ENCODE measurements at regions not wholly inside any gene's neighbourhood (a gene's known extent, or its start where the extent isn't known, plus 50 kb on each side); places are given as distances from the start of the nearest gene placed in this dataset.

- no peak overlapping the region for H3K4me3 ChIP-seq (ENCODE audit: control extremely low read depth in 1 of 5, extremely low read depth in 1 of 5, insufficient read depth in 1 of 5, low read depth in 2 of 5, low read length in 4 of 5)
- no peak overlapping the region for H3K4me2 ChIP-seq (replicated peaks; ENCODE audit: low read depth, low read length, poor library complexity, severe bottlenecking)
- Mint-ChIP-seq H3K4me1 (no peaks in the 10 kb centered on the region), H3K27me3 (peaks cover 5% of the 10 kb centered on the region), H3K27ac (no peak overlapping the region), H3K4me3 (no peak overlapping the region), H3K9me3 (ENCODE audit: insufficient read depth) (no peaks in the 10 kb centered on the region)
- H3K4me1 ChIP-seq (ENCODE audit: control insufficient read depth in 2 of 2, insufficient read depth in 2 of 2, low read length in 2 of 2): no peaks in the 10 kb centered on the region
- no peaks in the 10 kb centered on the region for H3K36me3 ChIP-seq (replicated peaks in 1 of 2; ENCODE audit: control extremely low read depth in 1 of 2, control insufficient read depth in 1 of 2, extremely low read depth in 1 of 2, insufficient read depth in 2 of 2, low read length in 1 of 2)
- H3K9ac ChIP-seq (ENCODE audit: low read length): no peak overlapping the region
- no peak for DNase-seq
- TF ChIP-seq CTCF (IDR thresholded peaks at IDR 0.05): no peak
- TF ChIP-seq EZH2 (IDR thresholded peaks at IDR 0.05; ENCODE audit: borderline replicate concordance, insufficient read depth, low read depth, low read length, poor library complexity, severe bottlenecking): no peak
- no peak overlapping the region for H3K27ac ChIP-seq (ENCODE audit: low read length in 2 of 2)
- no peak for ATAC-seq (ENCODE audit: low read depth)
- H4K20me1 ChIP-seq (ENCODE audit: control insufficient read depth, insufficient read depth, low read length, poor library complexity, severe bottlenecking): no peaks in the 10 kb centered on the region
- H3K27me3 ChIP-seq (replicated peaks in 1 of 4; ENCODE audit: control extremely low read depth in 1 of 4, control insufficient read depth in 3 of 4, insufficient read depth in 4 of 4, low read length in 3 of 4): peaks cover 0 to 2% (median 0%) of the 10 kb centered on the region in 4 experiments
- POLR2A ChIA-PET: no interaction called here
- intact Hi-C loops (cut with micrococcal nuclease): no loop called here
- no peaks in the 10 kb centered on the region for H3K9me3 ChIP-seq (ENCODE audit: control extremely low read depth in 1 of 3, control insufficient read depth in 2 of 3, insufficient read depth in 1 of 3, low read length in 2 of 3)
- WGBS (ENCODE audit: insufficient coverage): no CpG with 5 or more reads among the region's 1 CpG
- CTCF ChIA-PET: no interaction called here
- H3K79me2 ChIP-seq (ENCODE audit: control insufficient read depth, insufficient read depth, low read length): no peaks in the 10 kb centered on the region
- no peak overlapping the region for H2AFZ ChIP-seq (ENCODE audit: insufficient read depth, low read depth, low read length, poor library complexity, severe bottlenecking)
Measured at GRCh38 chr11:94700622-94701021, 67.5 kb upstream of the AMOTL1 start.

GRCh38 chr11:94702481-94702880 lies 65.7 kb upstream of the AMOTL1 start:
- CTCF ChIA-PET: no interaction called here
- Histone ChIP-seq H3K4me2 (replicated peaks; ENCODE audit: low read depth, low read length, poor library complexity, severe bottlenecking) (no peak overlapping the region), H3K36me3 (replicated peaks in 1 of 2; ENCODE audit: control extremely low read depth in 1 of 2, control insufficient read depth in 1 of 2, extremely low read depth in 1 of 2, insufficient read depth in 2 of 2, low read length in 1 of 2) (no peaks in the 10 kb centered on the region), H3K9me3 (ENCODE audit: control extremely low read depth in 1 of 3, control insufficient read depth in 2 of 3, insufficient read depth in 1 of 3, low read length in 2 of 3) (no peaks in the 10 kb centered on the region), H3K4me3 (ENCODE audit: control extremely low read depth in 1 of 5, extremely low read depth in 1 of 5, insufficient read depth in 1 of 5, low read depth in 2 of 5, low read length in 4 of 5) (no peak overlapping the region), H3K79me2 (ENCODE audit: control insufficient read depth, insufficient read depth, low read length) (no peaks in the 10 kb centered on the region), H3K27ac (ENCODE audit: low read length in 2 of 2) (no peak overlapping the region), H2AFZ (ENCODE audit: insufficient read depth, low read depth, low read length, poor library complexity, severe bottlenecking) (no peak overlapping the region), H3K4me1 (ENCODE audit: control insufficient read depth in 2 of 2, insufficient read depth in 2 of 2, low read length in 2 of 2) (no peaks in the 10 kb centered on the region), H3K9ac (ENCODE audit: low read length) (no peak overlapping the region), H4K20me1 (ENCODE audit: control insufficient read depth, insufficient read depth, low read length, poor library complexity, severe bottlenecking) (no peaks in the 10 kb centered on the region), H3K27me3 (replicated peaks in 1 of 4; ENCODE audit: control extremely low read depth in 1 of 4, control insufficient read depth in 3 of 4, insufficient read depth in 4 of 4, low read length in 3 of 4) (peaks cover 0 to 2% (median 0%) of the 10 kb centered on the region in 4 experiments)
- WGBS (ENCODE audit: insufficient coverage): no CpG with 5 or more reads among the region's 1 CpG
- ATAC-seq (ENCODE audit: low read depth) (no peak), DNase-seq (no peak)
- Mint-ChIP-seq H3K27ac (no peak overlapping the region), H3K4me1 (no peaks in the 10 kb centered on the region), H3K9me3 (ENCODE audit: insufficient read depth) (no peaks in the 10 kb centered on the region), H3K27me3 (no peaks in the 10 kb centered on the region), H3K4me3 (no peak overlapping the region)
- POLR2A ChIA-PET: no interaction called here
- intact Hi-C loops (cut with micrococcal nuclease): no loop called here
- no peak for TF ChIP-seq EZH2 (IDR thresholded peaks at IDR 0.05; ENCODE audit: borderline replicate concordance, insufficient read depth, low read depth, low read length, poor library complexity, severe bottlenecking)
- TF ChIP-seq CTCF (IDR thresholded peaks at IDR 0.05): no peak
